ENCODE measurements at regions not wholly inside any gene's neighbourhood (a gene's known extent, or its start where the extent isn't known, plus 50 kb on each side); places are given as distances from the start of the nearest gene placed in this dataset.

GRCh38 chr20:12737497-12737896 lies 271.3 kb upstream of the SPTLC3 start:
- TF ChIP-seq POLR2A (IDR thresholded peaks at IDR 0.05) (no peak), CTCF (IDR thresholded peaks at IDR 0.05) (no peak)

Data from lower leg skin (tissue), 3 donors.